Body of pancreas (tissue), 4 donors: ENCODE measurements at regions not wholly inside any gene's neighbourhood (a gene's known extent, or its start where the extent isn't known, plus 50 kb on each side); places are given as distances from the start of the nearest gene placed in this dataset.

Experiments used
- POLR2A ChIP-seq, 3 donors: fragments of 450-650 bp; IDR thresholded peaks; one replicate each; pipeline ENCODE4 v1.6.1; 2016; ENCODE audit warnings: antibody characterized with exemption in 3 of 3, mild to moderate bottlenecking in 2 of 3
- TF ChIP-seq, protein P1 (sequence below), 7 experiments: fragments of 450-650 bp in 4 of 7; fragments of 200-600 bp in 3 of 7; sonication (generic) in 3 of 7; IDR thresholded peaks; one replicate each; pipeline ENCODE4 v1.5.1; 2016 to 2019; ENCODE audit warnings: antibody characterized with exemption in 7 of 7

GRCh38 chr9:117938086-117938485 lies 233.9 kb downstream of the TLR4 start:
- TF ChIP-seq, protein P1, sequence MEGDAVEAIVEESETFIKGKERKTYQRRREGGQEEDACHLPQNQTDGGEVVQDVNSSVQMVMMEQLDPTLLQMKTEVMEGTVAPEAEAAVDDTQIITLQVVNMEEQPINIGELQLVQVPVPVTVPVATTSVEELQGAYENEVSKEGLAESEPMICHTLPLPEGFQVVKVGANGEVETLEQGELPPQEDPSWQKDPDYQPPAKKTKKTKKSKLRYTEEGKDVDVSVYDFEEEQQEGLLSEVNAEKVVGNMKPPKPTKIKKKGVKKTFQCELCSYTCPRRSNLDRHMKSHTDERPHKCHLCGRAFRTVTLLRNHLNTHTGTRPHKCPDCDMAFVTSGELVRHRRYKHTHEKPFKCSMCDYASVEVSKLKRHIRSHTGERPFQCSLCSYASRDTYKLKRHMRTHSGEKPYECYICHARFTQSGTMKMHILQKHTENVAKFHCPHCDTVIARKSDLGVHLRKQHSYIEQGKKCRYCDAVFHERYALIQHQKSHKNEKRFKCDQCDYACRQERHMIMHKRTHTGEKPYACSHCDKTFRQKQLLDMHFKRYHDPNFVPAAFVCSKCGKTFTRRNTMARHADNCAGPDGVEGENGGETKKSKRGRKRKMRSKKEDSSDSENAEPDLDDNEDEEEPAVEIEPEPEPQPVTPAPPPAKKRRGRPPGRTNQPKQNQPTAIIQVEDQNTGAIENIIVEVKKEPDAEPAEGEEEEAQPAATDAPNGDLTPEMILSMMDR (IDR thresholded peaks at IDR 0.05), result no peak
- TF ChIP-seq POLR2A (IDR thresholded peaks at IDR 0.05), result no peak
